AG09319 (cell line): ENCODE measurements at regions not wholly inside any gene's neighbourhood (a gene's known extent, or its start where the extent isn't known, plus 50 kb on each side); places are given as distances from the start of the nearest gene placed in this dataset.
"Not testable (repeated sequence)": the region's sequence is repeated elsewhere in the genome, so short reads cannot be mapped to it uniquely, and the experiment has no call there.

ENCODE experiments used
- DNase-seq: peaks from one replicate; pipeline ENCODE4 v3.0.0-alpha.2; 2010; ENCODE audit warnings: low read depth; ENCODE audit errors: extremely low read depth
- CTCF ChIP-seq: IDR thresholded peaks from 2 replicates; pipeline ENCODE4 v1.5.1; 2011; ENCODE audit warnings: low read depth, mild to moderate bottlenecking, inconsistent platforms, low read length, moderate library complexity

DNA sequence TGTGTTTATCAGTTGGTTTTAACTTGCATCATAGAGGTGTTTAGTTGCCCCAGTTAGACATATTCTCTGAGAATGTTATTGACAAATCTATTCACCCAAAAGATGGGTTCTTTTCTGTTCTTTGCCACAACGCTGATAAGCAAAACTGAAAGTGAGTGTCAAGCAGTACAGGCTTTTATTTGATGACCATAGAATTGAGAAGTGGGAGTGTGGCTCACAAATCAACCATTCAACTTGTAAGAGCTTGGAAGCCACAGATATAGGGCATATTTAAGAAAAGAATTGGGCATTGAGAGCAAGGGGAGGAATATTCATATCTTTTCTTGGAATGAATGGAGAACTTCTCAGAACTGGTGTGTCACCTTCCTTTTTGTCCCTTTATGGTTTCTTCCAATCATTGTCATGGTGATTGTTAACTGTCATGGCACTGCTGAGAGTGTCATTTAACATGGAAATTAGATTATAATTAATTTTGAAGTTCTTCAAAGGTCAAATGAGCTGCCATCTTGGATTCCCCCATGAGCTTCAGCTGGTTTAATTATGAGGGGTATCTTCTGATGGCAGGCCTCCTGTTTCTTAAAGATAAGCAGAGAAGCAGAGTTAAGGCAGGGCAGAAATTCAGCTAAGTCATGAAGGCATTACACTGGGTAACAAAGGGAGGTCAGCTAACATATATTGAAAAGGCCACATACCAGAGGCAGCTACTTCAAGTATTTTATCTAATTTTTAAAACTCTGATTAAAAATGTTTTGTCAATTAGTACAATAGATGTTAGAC is 254.0 kb upstream of the HTR1E start:
- TF ChIP-seq CTCF: no peak
- DNase-seq: no peak

DNA sequence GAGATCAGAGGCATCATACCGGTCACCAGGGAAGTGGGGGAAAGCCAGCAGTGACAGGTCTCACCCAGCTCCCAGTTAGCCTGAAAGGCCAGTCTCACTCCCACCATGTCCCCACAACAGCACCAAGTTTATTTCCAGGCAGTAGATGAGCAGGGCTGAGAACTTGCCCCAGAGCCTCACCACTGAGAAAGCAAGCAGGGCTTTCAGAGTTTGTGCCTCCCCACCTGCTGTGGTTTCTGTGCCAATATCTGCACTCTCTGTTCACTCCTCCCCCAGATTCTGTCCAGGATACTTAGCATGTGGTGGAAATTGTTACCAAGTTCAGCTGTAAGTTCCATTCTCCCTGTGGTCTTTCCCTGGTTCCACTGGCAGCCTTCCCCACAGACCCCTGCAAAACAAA is 255.0 kb upstream of the HTR1E start:
- no peak for DNase-seq
- TF ChIP-seq CTCF: no peak

DNA sequence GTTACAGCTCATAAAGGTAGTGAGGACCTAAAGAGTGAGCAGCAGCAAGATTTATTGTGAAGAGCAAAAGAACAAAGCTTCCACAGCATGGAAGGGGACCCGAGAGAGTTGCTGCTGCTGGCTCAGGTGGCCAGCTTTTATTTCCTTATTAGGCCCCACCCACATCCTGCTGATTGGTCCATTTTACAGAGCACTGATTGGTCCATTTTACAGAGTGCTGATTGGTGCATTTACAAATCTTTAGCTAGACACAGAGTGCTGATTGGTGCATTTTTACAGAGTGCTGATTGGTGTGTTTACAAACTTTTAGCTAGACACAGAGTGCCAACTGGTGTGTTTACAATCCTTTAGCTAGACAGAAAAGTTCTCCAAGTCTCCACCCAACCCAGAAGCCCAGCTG is 256.2 kb upstream of the HTR1E start:
- DNase-seq: not testable (repeated sequence)

DNA sequence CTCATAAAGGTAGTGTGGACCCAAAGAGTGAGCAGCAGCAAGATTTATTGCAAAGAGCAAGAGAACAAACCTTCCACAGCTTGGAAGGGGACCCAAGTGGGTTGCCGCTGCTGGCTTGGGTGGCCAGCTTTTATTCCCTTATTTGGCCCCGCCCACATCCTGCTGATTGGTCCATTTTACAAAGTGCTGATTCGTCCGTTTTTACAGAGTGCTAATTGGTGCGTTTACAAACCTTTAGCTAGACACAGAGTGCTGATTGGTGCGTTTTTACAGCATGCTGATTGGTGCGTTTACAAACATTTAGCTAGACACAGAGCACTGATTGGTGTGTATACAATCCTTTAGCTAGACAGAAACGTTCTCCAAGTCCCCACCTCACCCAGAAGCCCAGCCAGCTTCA is 265.2 kb upstream of the HTR1E start:
- not testable (repeated sequence) for DNase-seq

- DNase-seq: no peak
- TF ChIP-seq CTCF: no peak
Observed at GRCh38 chr6:86657192-86657591, 280.1 kb upstream of the HTR1E start.

DNA sequence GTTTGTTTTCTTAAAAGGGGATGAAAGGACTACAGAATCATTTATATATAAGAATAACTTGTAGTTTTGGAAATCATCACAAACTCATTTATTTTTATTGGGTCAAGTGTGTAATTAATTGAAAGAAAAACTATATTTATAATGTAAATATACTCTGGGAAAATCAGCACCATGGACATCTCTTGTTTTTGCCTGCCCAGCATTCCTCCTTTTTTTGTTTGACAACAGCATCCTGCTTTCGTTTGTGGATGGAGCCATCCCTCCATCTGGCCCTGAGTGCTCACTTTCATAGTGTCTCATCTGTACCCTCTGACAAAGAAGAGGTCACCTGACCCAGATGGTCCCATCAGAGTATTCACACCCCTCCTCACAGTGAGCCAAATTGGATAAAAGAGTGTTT is 308.2 kb upstream of the HTR1E start:
- no peak for DNase-seq
- TF ChIP-seq CTCF: no peak

GRCh38 chr6:86619428-86619827 is 317.9 kb upstream of the HTR1E start:
- no peak for DNase-seq
- no peak for TF ChIP-seq CTCF

GRCh38 chr6:86615299-86615698 is 322.0 kb upstream of the HTR1E start:
- no peak for TF ChIP-seq CTCF
- DNase-seq: no peak
